Right lobe of liver (tissue), 6 donors: ENCODE measurements at regions not wholly inside any gene's neighbourhood (a gene's known extent, or its start where the extent isn't known, plus 50 kb on each side); places are given as distances from the start of the nearest gene placed in this dataset.

Source experiments
- ATAC-seq, 4 donors: fragments of 200-7000 bp; cut with Tn5 transposase; one replicate each; pipeline ENCODE4 v1.9.1; 2020; ENCODE audit warnings: mild to moderate bottlenecking in 4 of 4, moderate library complexity in 4 of 4
- DNase-seq, 3 donors: peaks; one replicate each; pipeline ENCODE4 v3.0.0-alpha.2; 2020
- H3K27ac ChIP-seq, 3 donors: fragments of 200-600 bp; one replicate each; pipeline ENCODE4 v1.8.0; 2022
- H3K27me3 ChIP-seq, 2 donors: fragments of 200-600 bp; one replicate each; pipeline ENCODE4 v1.8.0; 2022
- H3K36me3 ChIP-seq, 4 donors: fragments of 200-600 bp; sonication (generic) in 1 of 4; one replicate each; pipeline versions ENCODE4 v1.5.1 to v1.8.0; 2017 to 2022; ENCODE audit warnings: control low read depth in 1 of 4
- H3K4me1 ChIP-seq, 4 donors: fragments of 200-600 bp; sonication (generic) in 1 of 4; one replicate each; pipeline versions ENCODE4 v1.5.1 to v1.8.0; 2017 to 2022; ENCODE audit warnings: control low read depth in 1 of 4
- H3K4me3 ChIP-seq, 3 donors: fragments of 200-600 bp; one replicate each; pipeline ENCODE4 v1.8.0; 2022
- H3K9me3 ChIP-seq, 4 donors: fragments of 200-600 bp; sonication (generic) in 1 of 4; one replicate each; pipeline versions ENCODE4 v1.5.1 to v1.8.0; 2017 to 2022; ENCODE audit warnings: control low read depth in 1 of 4
- CTCF ChIP-seq, 4 donors: fragments of 200-600 bp in 3 of 4; fragments of 450-650 bp in 1 of 4; IDR thresholded peaks; one replicate each; pipeline versions ENCODE4 v1.5.1 to v1.8.0; 2016 to 2022; ENCODE audit warnings: antibody characterized with exemption in 4 of 4, mild to moderate bottlenecking in 2 of 4
- POLR2A ChIP-seq: fragments of 450-650 bp; IDR thresholded peaks from one replicate; pipeline ENCODE4 v1.6.1; 2017; ENCODE audit warnings: antibody characterized with exemption, mild to moderate bottlenecking
- WGBS: methylation state at CpG from one replicate; pipeline ENCODE4 v1.1.6; 2018; ENCODE audit warnings: low coverage, low lambda C conversion rate; ENCODE audit not compliant: insufficient coverage; ENCODE audit errors: missing lambda C conversion rate; 5-methylcytosine and 5-hydroxymethylcytosine counted together
- intact Hi-C, 2 donors: fragments of 100-400 bp; cut with DNase I; formaldehyde crosslinking; loops; one replicate each; pipeline versions ENCODE4 v1.11.2 to v1.14.1; 2022
- donor health status: DM: no; HTN: yes; CAD: no.
- donor health status: DM: no; HTN: no; CAD: no.
- donor health status: DM: no; HTN: no; CAD: no.
- donor health status: DM: no; HTN: yes; CAD: no.
- donor health status: DM: no; HTN: yes; CAD: no.

DNA sequence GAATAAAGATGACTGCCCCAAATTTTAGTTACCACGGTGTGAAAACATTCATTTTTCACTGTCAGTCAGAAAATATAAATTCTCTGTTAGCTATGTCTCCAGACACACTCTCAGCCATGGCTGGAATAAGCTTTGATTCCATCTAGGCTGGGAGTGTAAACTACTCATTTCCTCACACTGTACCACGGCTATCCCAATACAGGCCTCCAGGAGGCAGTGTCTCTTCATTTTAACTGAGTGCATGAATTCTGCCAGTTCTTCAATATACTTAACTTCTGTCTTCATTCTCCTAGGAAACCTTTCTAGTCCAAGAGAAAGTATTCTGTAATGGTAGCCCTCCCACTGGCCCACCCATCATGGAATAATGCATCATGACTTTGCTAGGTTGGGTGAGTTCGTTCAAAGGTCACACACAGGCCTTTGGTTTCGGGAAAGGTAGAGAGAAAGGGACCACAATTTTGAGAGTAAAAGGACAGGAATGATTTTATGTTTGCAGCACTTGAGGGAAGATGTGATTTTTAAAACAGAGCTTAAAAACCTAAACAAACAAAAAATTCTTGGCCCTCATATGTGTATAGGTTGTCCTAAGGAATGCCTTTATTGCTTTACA, 381.1 kb downstream of the SEC23A start:
- TF ChIP-seq POLR2A (no peak), CTCF (IDR thresholded peaks at IDR 0.05) (peak; percentile 71 to 84 (median 83))
- DNase-seq (peak in 2 of 3 donors; percentile 30 to 62), ATAC-seq (peak; percentile 95 to 99 (median 98))
- Histone ChIP-seq H3K36me3 (no peaks in the 10 kb centered on the region), H3K9me3 (no peaks in the 10 kb centered on the region), H3K4me1 (no peaks in the 10 kb centered on the region), H3K27me3 (no peaks in the 10 kb centered on the region), H3K27ac (no peak overlapping the region), H3K4me3 (no peak overlapping the region)
- intact Hi-C loops: loop anchor here in 1 of 2 donors (10.0 kb wide), 1 partner anchor 153 kb away; no protein-coding TSS in a partner anchor
- WGBS: 41% methylated on average over 4 of the region's 4 CpGs

DNA sequence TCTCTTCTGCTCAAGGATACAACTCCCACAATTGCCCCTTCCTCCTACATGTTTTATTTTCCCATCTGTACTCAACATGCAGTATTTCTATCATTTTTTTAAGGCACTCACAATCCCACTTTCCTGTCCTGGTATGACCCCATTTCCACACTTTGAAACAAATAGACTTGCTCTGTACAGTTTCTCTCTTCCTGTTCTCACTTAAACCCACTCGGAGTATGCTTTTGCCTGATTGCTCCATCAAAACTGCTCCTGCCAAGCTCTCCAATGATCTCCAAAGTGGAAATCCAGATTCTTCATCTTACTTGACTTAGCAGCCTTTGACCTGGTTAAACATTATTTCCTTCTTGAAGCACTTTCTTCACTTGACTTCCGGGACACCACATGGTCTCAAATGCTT, 384.5 kb downstream of the SEC23A start:
- intact Hi-C loops: no loop called here
- no peak for DNase-seq

DNA sequence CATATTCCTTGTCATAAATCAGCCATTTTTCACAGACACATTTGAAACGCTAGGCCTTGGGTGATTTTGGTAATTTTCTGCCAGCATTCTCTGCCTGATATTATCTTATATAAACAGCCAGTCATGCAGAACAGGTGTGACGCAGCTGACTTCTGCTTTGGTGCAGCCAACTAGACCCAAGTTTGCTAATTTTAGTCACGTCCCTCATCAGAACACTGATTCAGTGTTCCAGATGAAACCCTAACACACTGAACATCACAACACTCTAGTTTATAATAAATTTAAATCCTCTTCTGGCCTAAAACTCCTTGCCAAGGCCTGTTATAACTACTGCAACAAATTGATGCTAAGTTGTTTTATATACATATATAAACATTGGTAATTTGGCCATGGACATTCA, 386.1 kb downstream of the SEC23A start:
- ATAC-seq (no peak), DNase-seq (no peak)
- WGBS: 43% methylated on average over 3 of the region's 3 CpGs
- H3K4me1 ChIP-seq: no peaks in the 10 kb centered on the region
- no peaks in the 10 kb centered on the region for H3K27me3 ChIP-seq
- intact Hi-C loops: no loop called here
- TF ChIP-seq POLR2A: no peak
- no peak for TF ChIP-seq CTCF (IDR thresholded peaks at IDR 0.05)
- H3K27ac ChIP-seq: no peak overlapping the region
- H3K9me3 ChIP-seq: no peaks in the 10 kb centered on the region
- H3K4me3 ChIP-seq: no peak overlapping the region
- H3K36me3 ChIP-seq: no peaks in the 10 kb centered on the region

More for the DNA sequence above, 384.5 kb downstream of the SEC23A start:
- H3K27me3 ChIP-seq: no peaks in the 10 kb centered on the region
- H3K4me3 ChIP-seq: no peak overlapping the region
- H3K9me3 ChIP-seq: no peaks in the 10 kb centered on the region
- 78% methylated on average over 2 of the region's 2 CpGs for WGBS
- no peaks in the 10 kb centered on the region for H3K36me3 ChIP-seq
- H3K4me1 ChIP-seq: no peaks in the 10 kb centered on the region
- ATAC-seq: no peak
- no peak overlapping the region for H3K27ac ChIP-seq
- no peak for TF ChIP-seq POLR2A
- TF ChIP-seq CTCF (IDR thresholded peaks at IDR 0.05): no peak

- Histone ChIP-seq H3K27me3 (no peaks in the 10 kb centered on the region), H3K36me3 (no peaks in the 10 kb centered on the region), H3K4me3 (no peak overlapping the region), H3K9me3 (no peaks in the 10 kb centered on the region), H3K4me1 (no peaks in the 10 kb centered on the region), H3K27ac (no peak overlapping the region)
- no peak for ATAC-seq
- 61% methylated on average over 3 of the region's 3 CpGs for WGBS
- no peak for DNase-seq
- TF ChIP-seq CTCF (IDR thresholded peaks at IDR 0.05): no peak
- TF ChIP-seq POLR2A: no peak
- intact Hi-C loops: no loop called here
These were observed 392.2 kb downstream of the SEC23A start for GRCh38 chr14:38710881-38711280.

GRCh38 chr14:38710196-38710595, 392.8 kb downstream of the SEC23A start:
- TF ChIP-seq POLR2A (no peak), CTCF (IDR thresholded peaks at IDR 0.05) (no peak)
- no peaks in the 10 kb centered on the region for H3K36me3 ChIP-seq
- no peak overlapping the region for H3K4me3 ChIP-seq
- no peak overlapping the region for H3K27ac ChIP-seq
- intact Hi-C loops: no loop called here
- ATAC-seq: no peak
- DNase-seq: no peak
- no peaks in the 10 kb centered on the region for H3K4me1 ChIP-seq
- no peaks in the 10 kb centered on the region for H3K9me3 ChIP-seq
- WGBS: 87% methylated on average over 5 of the region's 6 CpGs
- no peaks in the 10 kb centered on the region for H3K27me3 ChIP-seq
